ENCODE measurements at regions not wholly inside any gene's neighbourhood (a gene's known extent, or its start where the extent isn't known, plus 50 kb on each side); places are given as distances from the start of the nearest gene placed in this dataset.

GRCh38 chr5:2188137-2188536 lies 305.4 kb upstream of the IRX4 start (continued):
- no peak for TF ChIP-seq ZNF462 (CRISPR knock-in tag; IDR thresholded peaks at IDR 0.05)
- TF ChIP-seq NANOG (IDR thresholded peaks at IDR 0.05; ENCODE audit: borderline replicate concordance), result no peak
- TF ChIP-seq ETS1 (IDR thresholded peaks at IDR 0.05), result no peak
- no peak for TF ChIP-seq REST (IDR thresholded peaks at IDR 0.05; ENCODE audit: unreplicated experiment)
- no peak for TF ChIP-seq EZH2phosphoT487 (IDR thresholded peaks at IDR 0.05; ENCODE audit: unreplicated experiment)

Measured in GM23338 (cell line).